Uterus (tissue), 3 donors: ENCODE measurements at regions not wholly inside any gene's neighbourhood (a gene's known extent, or its start where the extent isn't known, plus 50 kb on each side); places are given as distances from the start of the nearest gene placed in this dataset.

Source experiments
- DNase-seq, 2 donors: peaks; one replicate each; pipeline ENCODE4 v3.0.0-alpha.2; 2019 to 2020
- H3K27ac ChIP-seq, 2 donors: fragments of 200-600 bp; sonication (generic); 1 replicate in 1 of 2; 2 replicates in 1 of 2; pipeline ENCODE4 v1.5.1; 2016 to 2018
- H3K27me3 ChIP-seq, 2 donors: fragments of 200-600 bp; sonication (generic); one replicate each; pipeline ENCODE4 v1.5.1; 2018 to 2019; ENCODE audit warnings: control low read depth in 1 of 2
- H3K36me3 ChIP-seq, 2 donors: fragments of 200-600 bp; sonication (generic); one replicate each; pipeline ENCODE4 v1.5.1; 2019; ENCODE audit warnings: control low read depth in 1 of 2
- H3K4me1 ChIP-seq, 2 donors: fragments of 200-600 bp; sonication (generic); one replicate each; pipeline ENCODE4 v1.5.1; 2018 to 2019; ENCODE audit warnings: control low read depth in 1 of 2
- H3K4me3 ChIP-seq, 2 donors: fragments of 200-600 bp; sonication (generic); 1 replicate in 1 of 2; 2 replicates in 1 of 2; pipeline ENCODE4 v1.5.1; 2018 to 2019; ENCODE audit warnings: mild to moderate bottlenecking in 1 of 2
- H3K9me3 ChIP-seq, 2 donors: fragments of 200-600 bp; sonication (generic); one replicate each; pipeline ENCODE4 v1.5.1; 2019; ENCODE audit warnings: control low read depth in 1 of 2
- POLR2A ChIP-seq, 2 donors: fragments of 450-650 bp; IDR thresholded peaks; one replicate each; pipeline ENCODE4 v1.6.1; 2016; ENCODE audit warnings: antibody characterized with exemption in 2 of 2, mild to moderate bottlenecking in 1 of 2, moderate library complexity in 1 of 2
- intact Hi-C: fragments of 100-400 bp; cut with DNase I; formaldehyde crosslinking; loops from one replicate; pipeline ENCODE4 v1.15.1; 2023; ENCODE audit warnings: low total_unique reads
- TF ChIP-seq, protein P1 (sequence below), 4 experiments: fragments of 200-600 bp in 2 of 4; fragments of 450-650 bp in 2 of 4; sonication (generic) in 2 of 4; IDR thresholded peaks; one replicate each; pipeline ENCODE4 v1.5.1; 2016 to 2019; ENCODE audit warnings: antibody characterized with exemption in 4 of 4, mild to moderate bottlenecking in 2 of 4, moderate library complexity in 1 of 4
- donor health status: DM: yes; HTN: yes; CAD: no.

GRCh38 chr1:213683529-213683928 is 304.2 kb upstream of the PROX1 start:
- TF ChIP-seq POLR2A (IDR thresholded peaks at IDR 0.05): no peak
- TF ChIP-seq, protein P1, sequence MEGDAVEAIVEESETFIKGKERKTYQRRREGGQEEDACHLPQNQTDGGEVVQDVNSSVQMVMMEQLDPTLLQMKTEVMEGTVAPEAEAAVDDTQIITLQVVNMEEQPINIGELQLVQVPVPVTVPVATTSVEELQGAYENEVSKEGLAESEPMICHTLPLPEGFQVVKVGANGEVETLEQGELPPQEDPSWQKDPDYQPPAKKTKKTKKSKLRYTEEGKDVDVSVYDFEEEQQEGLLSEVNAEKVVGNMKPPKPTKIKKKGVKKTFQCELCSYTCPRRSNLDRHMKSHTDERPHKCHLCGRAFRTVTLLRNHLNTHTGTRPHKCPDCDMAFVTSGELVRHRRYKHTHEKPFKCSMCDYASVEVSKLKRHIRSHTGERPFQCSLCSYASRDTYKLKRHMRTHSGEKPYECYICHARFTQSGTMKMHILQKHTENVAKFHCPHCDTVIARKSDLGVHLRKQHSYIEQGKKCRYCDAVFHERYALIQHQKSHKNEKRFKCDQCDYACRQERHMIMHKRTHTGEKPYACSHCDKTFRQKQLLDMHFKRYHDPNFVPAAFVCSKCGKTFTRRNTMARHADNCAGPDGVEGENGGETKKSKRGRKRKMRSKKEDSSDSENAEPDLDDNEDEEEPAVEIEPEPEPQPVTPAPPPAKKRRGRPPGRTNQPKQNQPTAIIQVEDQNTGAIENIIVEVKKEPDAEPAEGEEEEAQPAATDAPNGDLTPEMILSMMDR (IDR thresholded peaks at IDR 0.05): no peak
- no peak for DNase-seq
- intact Hi-C loops: no loop called here
- no peak overlapping the region for H3K27ac ChIP-seq
- no peaks in the 10 kb centered on the region for H3K9me3 ChIP-seq
- H3K27me3 ChIP-seq: no peaks in the 10 kb centered on the region
- no peak overlapping the region for H3K4me3 ChIP-seq
- no peaks in the 10 kb centered on the region for H3K4me1 ChIP-seq
- no peaks in the 10 kb centered on the region for H3K36me3 ChIP-seq

- H3K9me3 ChIP-seq: no peaks in the 10 kb centered on the region
Measured at GRCh38 chr1:213684454-213684853, 303.3 kb upstream of the PROX1 start.

DNA sequence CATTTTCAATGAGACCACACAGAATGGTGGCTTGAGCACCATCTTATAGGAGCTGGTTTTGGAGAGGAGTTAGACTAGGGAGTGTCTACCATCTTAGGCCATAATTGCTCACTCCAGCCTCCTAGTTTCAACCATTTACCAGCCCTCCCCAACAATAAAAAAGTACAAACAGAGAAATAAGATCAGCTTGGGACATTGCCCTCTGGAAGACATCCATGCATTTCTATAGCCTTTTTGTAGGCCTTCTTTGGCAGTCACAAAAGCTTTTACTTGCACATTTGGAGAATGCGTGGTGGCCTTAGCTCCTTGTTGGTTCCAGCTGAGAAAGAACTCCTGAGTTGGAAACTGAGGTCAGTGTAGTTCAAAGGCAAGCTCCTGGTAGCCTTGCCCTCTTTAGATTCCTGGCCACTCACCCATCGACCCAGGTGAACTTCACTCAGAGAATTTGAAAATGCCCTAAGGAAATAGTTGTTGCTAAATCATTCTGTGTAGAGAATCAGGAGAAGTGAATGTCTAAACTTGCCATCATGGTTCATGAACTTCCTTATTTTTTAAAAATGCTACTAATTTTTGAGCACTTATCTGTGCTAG is 301.7 kb upstream of the PROX1 start:
- intact Hi-C loops: no loop called here
- no peak overlapping the region for H3K27ac ChIP-seq
- H3K4me1 ChIP-seq: no peaks in the 10 kb centered on the region
- H3K4me3 ChIP-seq: no peak overlapping the region
- TF ChIP-seq, protein P1 (IDR thresholded peaks at IDR 0.05): no peak
- TF ChIP-seq POLR2A (IDR thresholded peaks at IDR 0.05): no peak
- H3K9me3 ChIP-seq: no peaks in the 10 kb centered on the region
- H3K36me3 ChIP-seq: no peaks in the 10 kb centered on the region
- no peaks in the 10 kb centered on the region for H3K27me3 ChIP-seq
- DNase-seq: no peak

More at GRCh38 chr1:213684454-213684853, 303.3 kb upstream of the PROX1 start:
- intact Hi-C loops: no loop called here
- no peak overlapping the region for H3K4me3 ChIP-seq
- DNase-seq: no peak
- no peaks in the 10 kb centered on the region for H3K27me3 ChIP-seq
- no peak overlapping the region for H3K27ac ChIP-seq
- no peaks in the 10 kb centered on the region for H3K36me3 ChIP-seq
- TF ChIP-seq POLR2A (IDR thresholded peaks at IDR 0.05): no peak
- TF ChIP-seq, protein P1 (IDR thresholded peaks at IDR 0.05): no peak
- H3K4me1 ChIP-seq: no peaks in the 10 kb centered on the region

GRCh38 chr1:213686983-213687382 is 300.8 kb upstream of the PROX1 start:
- Histone ChIP-seq H3K27me3 (no peaks in the 10 kb centered on the region), H3K4me1 (no peaks in the 10 kb centered on the region), H3K9me3 (no peaks in the 10 kb centered on the region), H3K36me3 (no peaks in the 10 kb centered on the region), H3K27ac (no peak overlapping the region), H3K4me3 (no peak overlapping the region)
- intact Hi-C loops: no loop called here
- no peak for DNase-seq
- TF ChIP-seq, protein P1 (IDR thresholded peaks at IDR 0.05): no peak
- no peak for TF ChIP-seq POLR2A (IDR thresholded peaks at IDR 0.05)

DNA sequence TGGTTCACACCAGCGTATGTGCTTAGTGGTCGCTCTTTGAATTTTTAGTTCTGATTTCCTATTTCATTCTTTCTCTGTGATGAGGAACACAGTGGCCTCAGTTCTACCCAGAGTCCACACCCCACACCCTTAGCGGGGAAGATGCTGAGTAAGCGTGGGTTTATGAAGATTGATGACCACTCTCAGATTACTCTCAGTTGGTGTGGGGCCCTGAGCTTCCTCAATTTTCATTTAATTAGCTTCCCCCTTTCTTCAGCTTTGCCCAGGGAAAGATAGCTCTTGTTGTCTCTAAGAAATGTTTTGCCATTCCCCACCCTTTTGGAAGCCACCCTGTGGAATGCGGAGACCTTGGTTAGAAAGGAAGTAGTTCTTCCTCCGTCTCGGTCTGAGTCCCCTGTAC is 299.9 kb upstream of the PROX1 start:
- intact Hi-C loops: no loop called here
- Histone ChIP-seq H3K36me3 (no peaks in the 10 kb centered on the region), H3K27ac (no peak overlapping the region), H3K4me3 (no peak overlapping the region), H3K4me1 (no peaks in the 10 kb centered on the region), H3K9me3 (no peaks in the 10 kb centered on the region), H3K27me3 (no peaks in the 10 kb centered on the region)
- TF ChIP-seq, protein P1 (IDR thresholded peaks at IDR 0.05): no peak
- TF ChIP-seq POLR2A (IDR thresholded peaks at IDR 0.05): no peak
- DNase-seq: no peak
